GM21526 (cell line): ENCODE measurements at regions not wholly inside any gene's neighbourhood (a gene's known extent, or its start where the extent isn't known, plus 50 kb on each side); places are given as distances from the start of the nearest gene placed in this dataset.
"Not testable (repeated sequence)": the region's sequence is repeated elsewhere in the genome, so short reads cannot be mapped to it uniquely, and the experiment has no call there.

Experiments used
- ATAC-seq: cut with Tn5 transposase; IDR thresholded peaks from one replicate; pipeline ENCODE4 v1.9.1; 2021; ENCODE audit warnings: moderate library complexity; ENCODE audit not compliant: unreplicated experiment, low FRiP score

- ATAC-seq, result no peak
Measured at GRCh38 chr5:91850031-91850430, 466.9 kb upstream of the ARRDC3 start.

GRCh38 chr5:91849069-91849468, 466.0 kb upstream of the ARRDC3 start:
- ATAC-seq, result no peak

- ATAC-seq, result no peak
Measured at GRCh38 chr5:91848453-91848852, 465.3 kb upstream of the ARRDC3 start.

GRCh38 chr5:91841423-91841822, 458.3 kb upstream of the ARRDC3 start:
- no peak for ATAC-seq

- ATAC-seq, result no peak
Measured at GRCh38 chr5:91840412-91840811, 457.3 kb upstream of the ARRDC3 start.

GRCh38 chr5:91839721-91840120, 456.6 kb upstream of the ARRDC3 start:
- ATAC-seq, result no peak

GRCh38 chr5:91839233-91839632, 456.1 kb upstream of the ARRDC3 start:
- ATAC-seq, result no peak

GRCh38 chr5:91830361-91830953, 447.3 kb upstream of the ARRDC3 start:
- ATAC-seq, result no peak

- ATAC-seq, result no peak
Measured at GRCh38 chr5:91825618-91826017, 442.5 kb upstream of the ARRDC3 start.

GRCh38 chr5:91824406-91824805, 441.3 kb upstream of the ARRDC3 start:
- ATAC-seq, result no peak

GRCh38 chr5:91820874-91821273, 437.8 kb upstream of the ARRDC3 start:
- ATAC-seq, result no peak

- ATAC-seq, result no peak
Measured at GRCh38 chr5:91816681-91817080, 433.6 kb upstream of the ARRDC3 start.

- ATAC-seq, result no peak
Measured at GRCh38 chr5:91797576-91797975, 414.5 kb upstream of the ARRDC3 start.

- no peak for ATAC-seq
Measured at GRCh38 chr5:91794856-91795548, 411.9 kb upstream of the ARRDC3 start.

GRCh38 chr5:91794455-91794854, 411.3 kb upstream of the ARRDC3 start:
- ATAC-seq, result no peak

GRCh38 chr5:91787718-91788117, 404.6 kb upstream of the ARRDC3 start:
- ATAC-seq, result no peak

GRCh38 chr5:91777671-91778070, 394.6 kb upstream of the ARRDC3 start:
- no peak for ATAC-seq

- ATAC-seq, result no peak
Measured at GRCh38 chr5:91776249-91776648, 393.1 kb upstream of the ARRDC3 start.

GRCh38 chr5:91770400-91770799, 387.3 kb upstream of the ARRDC3 start:
- ATAC-seq, result no peak

- not testable (repeated sequence) for ATAC-seq
Measured at GRCh38 chr5:91757383-91757782, 374.3 kb upstream of the ARRDC3 start.

GRCh38 chr5:91754990-91755389, 371.9 kb upstream of the ARRDC3 start:
- no peak for ATAC-seq

GRCh38 chr5:91744470-91744869, 361.4 kb upstream of the ARRDC3 start:
- ATAC-seq, result not testable (repeated sequence)
